Neural cell (in vitro differentiated cells): ENCODE measurements at regions not wholly inside any gene's neighbourhood (a gene's known extent, or its start where the extent isn't known, plus 50 kb on each side); places are given as distances from the start of the nearest gene placed in this dataset.

Experiments used
- EP300 ChIP-seq: fragments of 450-650 bp; conservative IDR thresholded peaks from 2 replicates; pipeline ENCODE4 v1.6.1; 2014; ENCODE audit warnings: antibody characterized with exemption, mild to moderate bottlenecking, moderate library complexity; ENCODE audit not compliant: poor library complexity, severe bottlenecking
- POLR2AphosphoS5 ChIP-seq: IDR thresholded peaks from 2 replicates; pipeline ENCODE4 v1.6.1; 2012
- SMC3 ChIP-seq: fragments of 450-650 bp; conservative IDR thresholded peaks from 2 replicates; pipeline ENCODE4 v1.6.1; 2014; ENCODE audit warnings: antibody characterized with exemption, mild to moderate bottlenecking, moderate library complexity; ENCODE audit not compliant: poor library complexity
- TF ChIP-seq, protein P1 (sequence below): fragments of 450-650 bp; IDR thresholded peaks from 2 replicates; pipeline ENCODE4 v1.5.1; 2014; ENCODE audit warnings: antibody characterized with exemption, mild to moderate bottlenecking, moderate library complexity; ENCODE audit not compliant: poor library complexity, severe bottlenecking
- TF ChIP-seq, protein P2 (sequence below): IDR thresholded peaks from 2 replicates; pipeline ENCODE4 v1.6.1; 2012; ENCODE audit warnings: borderline replicate concordance

DNA sequence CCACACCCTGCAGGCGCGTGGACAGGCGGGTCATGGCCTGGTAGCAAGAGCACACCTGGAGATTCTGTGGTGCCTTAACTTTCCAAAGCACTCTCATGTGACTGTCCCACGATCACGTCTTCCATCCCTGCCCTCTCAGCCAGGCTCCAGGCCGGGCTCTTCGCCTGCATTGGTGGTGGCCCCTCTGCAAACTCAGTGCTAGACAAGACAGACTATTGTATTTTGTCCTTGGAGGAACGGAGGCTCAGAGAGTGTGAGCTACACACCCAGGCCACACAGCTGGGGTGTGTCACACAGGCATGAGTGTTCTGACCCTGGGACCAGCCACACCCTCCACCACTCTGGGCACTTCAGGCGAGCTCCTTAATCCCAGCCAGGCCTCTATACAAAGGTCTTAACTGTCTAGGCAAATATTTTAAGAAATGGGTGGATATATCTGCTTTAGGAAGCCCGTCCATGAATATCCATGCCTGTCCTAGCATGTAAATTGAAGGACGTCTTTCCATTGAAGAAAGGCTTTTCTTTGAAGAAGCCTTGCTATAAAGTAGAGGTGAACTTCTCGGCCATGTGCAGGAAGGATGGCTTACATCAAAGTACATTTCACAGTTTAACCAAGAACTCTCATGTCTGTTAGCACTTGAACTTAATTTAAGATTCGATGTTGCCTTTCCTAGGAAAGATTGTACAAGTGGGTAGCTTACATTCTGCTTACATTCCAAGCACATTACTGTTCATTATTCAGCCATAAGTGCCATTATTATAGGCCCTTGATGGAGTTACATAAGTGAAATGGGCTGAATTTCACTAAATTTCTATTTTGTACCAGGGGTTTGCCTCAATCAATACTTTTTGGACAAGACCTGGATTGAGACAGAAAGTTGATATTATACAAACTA is 263.9 kb downstream of the DLL1 start:
- TF ChIP-seq, protein P1, sequence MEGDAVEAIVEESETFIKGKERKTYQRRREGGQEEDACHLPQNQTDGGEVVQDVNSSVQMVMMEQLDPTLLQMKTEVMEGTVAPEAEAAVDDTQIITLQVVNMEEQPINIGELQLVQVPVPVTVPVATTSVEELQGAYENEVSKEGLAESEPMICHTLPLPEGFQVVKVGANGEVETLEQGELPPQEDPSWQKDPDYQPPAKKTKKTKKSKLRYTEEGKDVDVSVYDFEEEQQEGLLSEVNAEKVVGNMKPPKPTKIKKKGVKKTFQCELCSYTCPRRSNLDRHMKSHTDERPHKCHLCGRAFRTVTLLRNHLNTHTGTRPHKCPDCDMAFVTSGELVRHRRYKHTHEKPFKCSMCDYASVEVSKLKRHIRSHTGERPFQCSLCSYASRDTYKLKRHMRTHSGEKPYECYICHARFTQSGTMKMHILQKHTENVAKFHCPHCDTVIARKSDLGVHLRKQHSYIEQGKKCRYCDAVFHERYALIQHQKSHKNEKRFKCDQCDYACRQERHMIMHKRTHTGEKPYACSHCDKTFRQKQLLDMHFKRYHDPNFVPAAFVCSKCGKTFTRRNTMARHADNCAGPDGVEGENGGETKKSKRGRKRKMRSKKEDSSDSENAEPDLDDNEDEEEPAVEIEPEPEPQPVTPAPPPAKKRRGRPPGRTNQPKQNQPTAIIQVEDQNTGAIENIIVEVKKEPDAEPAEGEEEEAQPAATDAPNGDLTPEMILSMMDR = no peak
- TF ChIP-seq SMC3 (no peak), EP300 (no peak), POLR2AphosphoS5 (no peak)
- TF ChIP-seq, protein P2, sequence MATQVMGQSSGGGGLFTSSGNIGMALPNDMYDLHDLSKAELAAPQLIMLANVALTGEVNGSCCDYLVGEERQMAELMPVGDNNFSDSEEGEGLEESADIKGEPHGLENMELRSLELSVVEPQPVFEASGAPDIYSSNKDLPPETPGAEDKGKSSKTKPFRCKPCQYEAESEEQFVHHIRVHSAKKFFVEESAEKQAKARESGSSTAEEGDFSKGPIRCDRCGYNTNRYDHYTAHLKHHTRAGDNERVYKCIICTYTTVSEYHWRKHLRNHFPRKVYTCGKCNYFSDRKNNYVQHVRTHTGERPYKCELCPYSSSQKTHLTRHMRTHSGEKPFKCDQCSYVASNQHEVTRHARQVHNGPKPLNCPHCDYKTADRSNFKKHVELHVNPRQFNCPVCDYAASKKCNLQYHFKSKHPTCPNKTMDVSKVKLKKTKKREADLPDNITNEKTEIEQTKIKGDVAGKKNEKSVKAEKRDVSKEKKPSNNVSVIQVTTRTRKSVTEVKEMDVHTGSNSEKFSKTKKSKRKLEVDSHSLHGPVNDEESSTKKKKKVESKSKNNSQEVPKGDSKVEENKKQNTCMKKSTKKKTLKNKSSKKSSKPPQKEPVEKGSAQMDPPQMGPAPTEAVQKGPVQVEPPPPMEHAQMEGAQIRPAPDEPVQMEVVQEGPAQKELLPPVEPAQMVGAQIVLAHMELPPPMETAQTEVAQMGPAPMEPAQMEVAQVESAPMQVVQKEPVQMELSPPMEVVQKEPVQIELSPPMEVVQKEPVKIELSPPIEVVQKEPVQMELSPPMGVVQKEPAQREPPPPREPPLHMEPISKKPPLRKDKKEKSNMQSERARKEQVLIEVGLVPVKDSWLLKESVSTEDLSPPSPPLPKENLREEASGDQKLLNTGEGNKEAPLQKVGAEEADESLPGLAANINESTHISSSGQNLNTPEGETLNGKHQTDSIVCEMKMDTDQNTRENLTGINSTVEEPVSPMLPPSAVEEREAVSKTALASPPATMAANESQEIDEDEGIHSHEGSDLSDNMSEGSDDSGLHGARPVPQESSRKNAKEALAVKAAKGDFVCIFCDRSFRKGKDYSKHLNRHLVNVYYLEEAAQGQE = no peak
